ENCODE measurements at regions not wholly inside any gene's neighbourhood (a gene's known extent, or its start where the extent isn't known, plus 50 kb on each side); places are given as distances from the start of the nearest gene placed in this dataset.

DNA sequence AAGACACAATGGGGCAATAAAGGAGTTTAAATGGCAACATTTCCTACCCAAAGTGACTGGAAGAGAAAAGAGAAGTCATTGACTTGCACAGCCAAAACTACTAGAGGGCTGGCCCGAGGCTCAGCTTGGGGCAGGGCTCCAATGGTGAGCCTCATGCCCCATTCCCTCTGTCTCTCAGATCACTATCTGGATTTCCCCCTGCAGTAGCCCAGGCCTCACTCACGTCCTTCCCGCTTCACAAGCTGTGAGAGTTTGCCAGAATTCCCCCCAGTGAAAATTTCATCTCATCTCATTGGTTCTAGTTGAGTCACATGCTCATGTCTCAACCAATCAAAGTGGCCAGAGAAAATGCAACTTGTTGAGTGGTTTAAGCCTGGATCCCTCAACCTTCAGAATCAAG lies 181.3 kb downstream of the WDR11 start:
- TF ChIP-seq, protein P1, sequence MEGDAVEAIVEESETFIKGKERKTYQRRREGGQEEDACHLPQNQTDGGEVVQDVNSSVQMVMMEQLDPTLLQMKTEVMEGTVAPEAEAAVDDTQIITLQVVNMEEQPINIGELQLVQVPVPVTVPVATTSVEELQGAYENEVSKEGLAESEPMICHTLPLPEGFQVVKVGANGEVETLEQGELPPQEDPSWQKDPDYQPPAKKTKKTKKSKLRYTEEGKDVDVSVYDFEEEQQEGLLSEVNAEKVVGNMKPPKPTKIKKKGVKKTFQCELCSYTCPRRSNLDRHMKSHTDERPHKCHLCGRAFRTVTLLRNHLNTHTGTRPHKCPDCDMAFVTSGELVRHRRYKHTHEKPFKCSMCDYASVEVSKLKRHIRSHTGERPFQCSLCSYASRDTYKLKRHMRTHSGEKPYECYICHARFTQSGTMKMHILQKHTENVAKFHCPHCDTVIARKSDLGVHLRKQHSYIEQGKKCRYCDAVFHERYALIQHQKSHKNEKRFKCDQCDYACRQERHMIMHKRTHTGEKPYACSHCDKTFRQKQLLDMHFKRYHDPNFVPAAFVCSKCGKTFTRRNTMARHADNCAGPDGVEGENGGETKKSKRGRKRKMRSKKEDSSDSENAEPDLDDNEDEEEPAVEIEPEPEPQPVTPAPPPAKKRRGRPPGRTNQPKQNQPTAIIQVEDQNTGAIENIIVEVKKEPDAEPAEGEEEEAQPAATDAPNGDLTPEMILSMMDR (IDR thresholded peaks at IDR 0.05; ENCODE audit: insufficient read depth, low read length, poor library complexity, severe bottlenecking) = no peak
- TF ChIP-seq EZH2phosphoT487 (conservative IDR thresholded peaks at IDR 0.05; ENCODE audit: low read length) = no peak
